Upper lobe of left lung (tissue), 6 donors: ENCODE measurements at regions not wholly inside any gene's neighbourhood (a gene's known extent, or its start where the extent isn't known, plus 50 kb on each side); places are given as distances from the start of the nearest gene placed in this dataset.
"Not testable (repeated sequence)": the region's sequence is repeated elsewhere in the genome, so short reads cannot be mapped to it uniquely, and the experiment has no call there.

Experiments
- ATAC-seq, 2 donors: fragments of 200-7000 bp; cut with Tn5 transposase; one replicate each; pipeline ENCODE4 v1.9.1; 2022; ENCODE audit warnings: mild to moderate bottlenecking in 2 of 2, moderate library complexity in 2 of 2; ENCODE audit not compliant: low FRiP score in 2 of 2
- DNase-seq, 2 donors: peaks; one replicate each; pipeline ENCODE4 v3.0.0-alpha.2; 2019 to 2020
- H3K27ac ChIP-seq, 4 donors: fragments of 200-600 bp; sonication (generic); one replicate each; pipeline ENCODE4 v1.5.1; 2016 to 2019
- H3K27me3 ChIP-seq, 4 donors: fragments of 200-600 bp; sonication (generic); one replicate each; pipeline ENCODE4 v1.5.1; 2017 to 2019
- H3K36me3 ChIP-seq, 4 donors: fragments of 200-600 bp; sonication (generic); one replicate each; pipeline ENCODE4 v1.5.1; 2016 to 2019
- H3K4me1 ChIP-seq, 4 donors: fragments of 200-600 bp; sonication (generic); one replicate each; pipeline ENCODE4 v1.5.1; 2018 to 2019
- H3K4me3 ChIP-seq, 4 donors: fragments of 200-600 bp; sonication (generic); one replicate each; pipeline ENCODE4 v1.5.1; 2017 to 2019; ENCODE audit warnings: mild to moderate bottlenecking in 2 of 4, moderate library complexity in 1 of 4
- H3K9me3 ChIP-seq, 4 donors: fragments of 200-600 bp; sonication (generic); one replicate each; pipeline ENCODE4 v1.5.1; 2018 to 2019
- CTCF ChIP-seq, 6 experiments: fragments of 450-650 bp in 4 of 6; fragments of 200-600 bp in 2 of 6; sonication (generic) in 2 of 6; IDR thresholded peaks; one replicate each; pipeline ENCODE4 v1.5.1; 2016 to 2019; ENCODE audit warnings: antibody characterized with exemption in 6 of 6
- EP300 ChIP-seq, 4 donors: sonication (generic); formaldehyde crosslinking; IDR thresholded peaks; one replicate each; pipeline ENCODE4 v1.5.1; 2017; ENCODE audit warnings: antibody characterized with exemption in 4 of 4, control low read depth in 2 of 4
- POLR2A ChIP-seq, 4 donors: fragments of 450-650 bp; IDR thresholded peaks; one replicate each; pipeline ENCODE4 v1.5.1; 2016 to 2017; ENCODE audit warnings: antibody characterized with exemption in 4 of 4, mild to moderate bottlenecking in 2 of 4
- POLR2AphosphoS5 ChIP-seq, 2 donors: sonication (generic); formaldehyde crosslinking; IDR thresholded peaks; one replicate each; pipeline ENCODE4 v1.5.1; 2017; ENCODE audit warnings: antibody characterized with exemption in 2 of 2
- WGBS, 2 donors: methylation state at CpG; one replicate each; pipeline ENCODE4 v1.1.5; 2017 to 2018; 5-methylcytosine and 5-hydroxymethylcytosine counted together
- donor health status: DM: no; HTN: no; CAD: no; lungs with moderate emphysema.
- donor health status: DM: no; HTN: yes; CAD: no; lungs with severe emphysema.

- H3K36me3 ChIP-seq, result no peaks in the 10 kb centered on the region
- no peaks in the 10 kb centered on the region for H3K9me3 ChIP-seq
Measured at GRCh38 chr11:98365190-98365589, 655.6 kb upstream of the CNTN5 start.

GRCh38 chr11:98365941-98366340 is 654.8 kb upstream of the CNTN5 start:
- TF ChIP-seq EP300 (IDR thresholded peaks at IDR 0.05) (no peak), POLR2A (IDR thresholded peaks at IDR 0.05) (no peak), POLR2AphosphoS5 (IDR thresholded peaks at IDR 0.05) (no peak), CTCF (IDR thresholded peaks at IDR 0.05) (no peak)
- no peak for ATAC-seq
- H3K4me1 ChIP-seq, result no peaks in the 10 kb centered on the region
- 70 to 71% methylated on average over 2 of the region's 2 CpGs for WGBS, 2 donors
- H3K9me3 ChIP-seq, result no peaks in the 10 kb centered on the region
- H3K27ac ChIP-seq, result no peak overlapping the region
- no peaks in the 10 kb centered on the region for H3K36me3 ChIP-seq
- H3K27me3 ChIP-seq, result no peaks in the 10 kb centered on the region
- no peak for DNase-seq
- no peak overlapping the region for H3K4me3 ChIP-seq

More at GRCh38 chr11:98365190-98365589, 655.6 kb upstream of the CNTN5 start:
- ATAC-seq, result no peak
- TF ChIP-seq POLR2A (IDR thresholded peaks at IDR 0.05), result no peak
- no peak for TF ChIP-seq EP300 (IDR thresholded peaks at IDR 0.05)
- TF ChIP-seq CTCF (IDR thresholded peaks at IDR 0.05), result no peak
- TF ChIP-seq POLR2AphosphoS5 (IDR thresholded peaks at IDR 0.05), result no peak
- H3K27me3 ChIP-seq, result no peaks in the 10 kb centered on the region
- WGBS, 2 donors, result 73 to 75% methylated on average over 3 of the region's 3 CpGs
- H3K27ac ChIP-seq, result no peak overlapping the region
- H3K4me3 ChIP-seq, result no peak overlapping the region
- no peak for DNase-seq
- H3K4me1 ChIP-seq, result no peaks in the 10 kb centered on the region

- Histone ChIP-seq H3K27me3 (no peaks in the 10 kb centered on the region), H3K4me3 (no peak overlapping the region), H3K4me1 (no peaks in the 10 kb centered on the region), H3K27ac (no peak overlapping the region), H3K36me3 (no peaks in the 10 kb centered on the region), H3K9me3 (no peaks in the 10 kb centered on the region)
- ATAC-seq (no peak), DNase-seq (no peak)
- TF ChIP-seq CTCF (IDR thresholded peaks at IDR 0.05), result no peak
- TF ChIP-seq POLR2A (IDR thresholded peaks at IDR 0.05), result no peak
- no peak for TF ChIP-seq EP300 (IDR thresholded peaks at IDR 0.05)
- TF ChIP-seq POLR2AphosphoS5 (IDR thresholded peaks at IDR 0.05), result no peak
- WGBS, 2 donors, result 86 to 88% methylated on average over 2 of the region's 2 CpGs
Measured at GRCh38 chr11:98390391-98390790, 630.4 kb upstream of the CNTN5 start.

GRCh38 chr11:98394500-98394899 is 626.2 kb upstream of the CNTN5 start:
- H3K36me3 ChIP-seq, H3K27me3 ChIP-seq, H3K4me3 ChIP-seq, ATAC-seq, H3K9me3 ChIP-seq, H3K4me1 ChIP-seq, DNase-seq, H3K27ac ChIP-seq: not testable (repeated sequence)
- 87 to 92% methylated on average over 4 of the region's 4 CpGs for WGBS, 2 donors

- Histone ChIP-seq H3K4me1 (no peaks in the 10 kb centered on the region), H3K36me3 (no peaks in the 10 kb centered on the region), H3K27me3 (no peaks in the 10 kb centered on the region), H3K9me3 (no peaks in the 10 kb centered on the region), H3K4me3 (no peak overlapping the region), H3K27ac (no peak overlapping the region)
- no peak for ATAC-seq
- TF ChIP-seq EP300 (IDR thresholded peaks at IDR 0.05), result no peak
- no peak for TF ChIP-seq POLR2AphosphoS5 (IDR thresholded peaks at IDR 0.05)
- no peak for TF ChIP-seq POLR2A (IDR thresholded peaks at IDR 0.05)
- TF ChIP-seq CTCF (IDR thresholded peaks at IDR 0.05), result no peak
- no peak for DNase-seq
Measured at GRCh38 chr11:98398508-98398907, 622.2 kb upstream of the CNTN5 start.
